ENCODE measurements at regions not wholly inside any gene's neighbourhood (a gene's known extent, or its start where the extent isn't known, plus 50 kb on each side); places are given as distances from the start of the nearest gene placed in this dataset.

DNA sequence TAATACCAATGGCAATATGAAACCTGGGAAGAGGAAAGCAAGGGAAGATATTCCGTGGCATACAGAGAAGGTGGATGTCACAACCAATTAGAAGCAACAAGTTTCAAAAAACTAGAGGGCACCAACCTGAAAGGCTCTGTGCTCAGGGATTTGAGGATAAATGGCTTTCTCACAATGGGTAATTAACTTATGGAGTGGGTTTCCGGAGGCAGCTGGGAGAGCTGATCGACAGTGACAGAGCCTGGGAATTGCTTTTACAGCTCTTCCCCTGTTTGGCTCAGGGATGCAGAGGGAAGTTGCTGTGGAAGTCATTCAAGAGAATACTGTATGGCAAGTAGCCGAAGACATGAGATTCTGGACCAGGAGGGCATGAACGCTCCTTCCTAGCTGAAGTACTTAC is 237.0 kb downstream of the KIF4B start (continued):
- TF ChIP-seq, protein P1, sequence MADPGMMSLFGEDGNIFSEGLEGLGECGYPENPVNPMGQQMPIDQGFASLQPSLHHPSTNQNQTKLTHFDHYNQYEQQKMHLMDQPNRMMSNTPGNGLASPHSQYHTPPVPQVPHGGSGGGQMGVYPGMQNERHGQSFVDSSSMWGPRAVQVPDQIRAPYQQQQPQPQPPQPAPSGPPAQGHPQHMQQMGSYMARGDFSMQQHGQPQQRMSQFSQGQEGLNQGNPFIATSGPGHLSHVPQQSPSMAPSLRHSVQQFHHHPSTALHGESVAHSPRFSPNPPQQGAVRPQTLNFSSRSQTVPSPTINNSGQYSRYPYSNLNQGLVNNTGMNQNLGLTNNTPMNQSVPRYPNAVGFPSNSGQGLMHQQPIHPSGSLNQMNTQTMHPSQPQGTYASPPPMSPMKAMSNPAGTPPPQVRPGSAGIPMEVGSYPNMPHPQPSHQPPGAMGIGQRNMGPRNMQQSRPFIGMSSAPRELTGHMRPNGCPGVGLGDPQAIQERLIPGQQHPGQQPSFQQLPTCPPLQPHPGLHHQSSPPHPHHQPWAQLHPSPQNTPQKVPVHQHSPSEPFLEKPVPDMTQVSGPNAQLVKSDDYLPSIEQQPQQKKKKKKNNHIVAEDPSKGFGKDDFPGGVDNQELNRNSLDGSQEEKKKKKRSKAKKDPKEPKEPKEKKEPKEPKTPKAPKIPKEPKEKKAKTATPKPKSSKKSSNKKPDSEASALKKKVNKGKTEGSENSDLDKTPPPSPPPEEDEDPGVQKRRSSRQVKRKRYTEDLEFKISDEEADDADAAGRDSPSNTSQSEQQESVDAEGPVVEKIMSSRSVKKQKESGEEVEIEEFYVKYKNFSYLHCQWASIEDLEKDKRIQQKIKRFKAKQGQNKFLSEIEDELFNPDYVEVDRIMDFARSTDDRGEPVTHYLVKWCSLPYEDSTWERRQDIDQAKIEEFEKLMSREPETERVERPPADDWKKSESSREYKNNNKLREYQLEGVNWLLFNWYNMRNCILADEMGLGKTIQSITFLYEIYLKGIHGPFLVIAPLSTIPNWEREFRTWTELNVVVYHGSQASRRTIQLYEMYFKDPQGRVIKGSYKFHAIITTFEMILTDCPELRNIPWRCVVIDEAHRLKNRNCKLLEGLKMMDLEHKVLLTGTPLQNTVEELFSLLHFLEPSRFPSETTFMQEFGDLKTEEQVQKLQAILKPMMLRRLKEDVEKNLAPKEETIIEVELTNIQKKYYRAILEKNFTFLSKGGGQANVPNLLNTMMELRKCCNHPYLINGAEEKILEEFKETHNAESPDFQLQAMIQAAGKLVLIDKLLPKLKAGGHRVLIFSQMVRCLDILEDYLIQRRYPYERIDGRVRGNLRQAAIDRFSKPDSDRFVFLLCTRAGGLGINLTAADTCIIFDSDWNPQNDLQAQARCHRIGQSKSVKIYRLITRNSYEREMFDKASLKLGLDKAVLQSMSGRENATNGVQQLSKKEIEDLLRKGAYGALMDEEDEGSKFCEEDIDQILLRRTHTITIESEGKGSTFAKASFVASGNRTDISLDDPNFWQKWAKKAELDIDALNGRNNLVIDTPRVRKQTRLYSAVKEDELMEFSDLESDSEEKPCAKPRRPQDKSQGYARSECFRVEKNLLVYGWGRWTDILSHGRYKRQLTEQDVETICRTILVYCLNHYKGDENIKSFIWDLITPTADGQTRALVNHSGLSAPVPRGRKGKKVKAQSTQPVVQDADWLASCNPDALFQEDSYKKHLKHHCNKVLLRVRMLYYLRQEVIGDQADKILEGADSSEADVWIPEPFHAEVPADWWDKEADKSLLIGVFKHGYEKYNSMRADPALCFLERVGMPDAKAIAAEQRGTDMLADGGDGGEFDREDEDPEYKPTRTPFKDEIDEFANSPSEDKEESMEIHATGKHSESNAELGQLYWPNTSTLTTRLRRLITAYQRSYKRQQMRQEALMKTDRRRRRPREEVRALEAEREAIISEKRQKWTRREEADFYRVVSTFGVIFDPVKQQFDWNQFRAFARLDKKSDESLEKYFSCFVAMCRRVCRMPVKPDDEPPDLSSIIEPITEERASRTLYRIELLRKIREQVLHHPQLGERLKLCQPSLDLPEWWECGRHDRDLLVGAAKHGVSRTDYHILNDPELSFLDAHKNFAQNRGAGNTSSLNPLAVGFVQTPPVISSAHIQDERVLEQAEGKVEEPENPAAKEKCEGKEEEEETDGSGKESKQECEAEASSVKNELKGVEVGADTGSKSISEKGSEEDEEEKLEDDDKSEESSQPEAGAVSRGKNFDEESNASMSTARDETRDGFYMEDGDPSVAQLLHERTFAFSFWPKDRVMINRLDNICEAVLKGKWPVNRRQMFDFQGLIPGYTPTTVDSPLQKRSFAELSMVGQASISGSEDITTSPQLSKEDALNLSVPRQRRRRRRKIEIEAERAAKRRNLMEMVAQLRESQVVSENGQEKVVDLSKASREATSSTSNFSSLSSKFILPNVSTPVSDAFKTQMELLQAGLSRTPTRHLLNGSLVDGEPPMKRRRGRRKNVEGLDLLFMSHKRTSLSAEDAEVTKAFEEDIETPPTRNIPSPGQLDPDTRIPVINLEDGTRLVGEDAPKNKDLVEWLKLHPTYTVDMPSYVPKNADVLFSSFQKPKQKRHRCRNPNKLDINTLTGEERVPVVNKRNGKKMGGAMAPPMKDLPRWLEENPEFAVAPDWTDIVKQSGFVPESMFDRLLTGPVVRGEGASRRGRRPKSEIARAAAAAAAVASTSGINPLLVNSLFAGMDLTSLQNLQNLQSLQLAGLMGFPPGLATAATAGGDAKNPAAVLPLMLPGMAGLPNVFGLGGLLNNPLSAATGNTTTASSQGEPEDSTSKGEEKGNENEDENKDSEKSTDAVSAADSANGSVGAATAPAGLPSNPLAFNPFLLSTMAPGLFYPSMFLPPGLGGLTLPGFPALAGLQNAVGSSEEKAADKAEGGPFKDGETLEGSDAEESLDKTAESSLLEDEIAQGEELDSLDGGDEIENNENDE (IDR thresholded peaks at IDR 0.05; ENCODE audit: insufficient replicate concordance, low read length), result no peak
- no peak for TF ChIP-seq TAF7 (optimal IDR thresholded peaks at IDR 0.05; ENCODE audit: borderline replicate concordance, low read depth, low read length)
- no peak for TF ChIP-seq SP2 (IDR thresholded peaks at IDR 0.05; ENCODE audit: low read length)
- no peak for TF ChIP-seq CHD1 (IDR thresholded peaks at IDR 0.05; ENCODE audit: low read depth, low read length)
- TF ChIP-seq SIN3A (conservative IDR thresholded peaks at IDR 0.05 in 1 of 2, IDR thresholded peaks at IDR 0.05 in 1 of 2; ENCODE audit: low read depth in 1 of 2, low read length in 2 of 2), result no peak
- TF ChIP-seq NRF1 (IDR thresholded peaks at IDR 0.05; ENCODE audit: low read depth, low read length), result no peak
- TF ChIP-seq, protein P2, sequence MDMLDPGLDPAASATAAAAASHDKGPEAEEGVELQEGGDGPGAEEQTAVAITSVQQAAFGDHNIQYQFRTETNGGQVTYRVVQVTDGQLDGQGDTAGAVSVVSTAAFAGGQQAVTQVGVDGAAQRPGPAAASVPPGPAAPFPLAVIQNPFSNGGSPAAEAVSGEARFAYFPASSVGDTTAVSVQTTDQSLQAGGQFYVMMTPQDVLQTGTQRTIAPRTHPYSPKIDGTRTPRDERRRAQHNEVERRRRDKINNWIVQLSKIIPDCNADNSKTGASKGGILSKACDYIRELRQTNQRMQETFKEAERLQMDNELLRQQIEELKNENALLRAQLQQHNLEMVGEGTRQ (IDR thresholded peaks at IDR 0.05; ENCODE audit: low read length), result no peak
- no peak for TF ChIP-seq EZH2 (IDR thresholded peaks at IDR 0.05; ENCODE audit: low read depth, low read length, severe bottlenecking)
- TF ChIP-seq NANOG (IDR thresholded peaks at IDR 0.05; ENCODE audit: insufficient read depth, low read depth, low read length, poor library complexity, severe bottlenecking), result no peak

All from H1 (cell line).